ENCODE measurements at regions not wholly inside any gene's neighbourhood (a gene's known extent, or its start where the extent isn't known, plus 50 kb on each side); places are given as distances from the start of the nearest gene placed in this dataset.

GRCh38 chr9:84587153-84587552 is 82.4 kb upstream of the NTRK2 start:
- DNase-seq (ENCODE audit: low spot score) = no peak

DNA sequence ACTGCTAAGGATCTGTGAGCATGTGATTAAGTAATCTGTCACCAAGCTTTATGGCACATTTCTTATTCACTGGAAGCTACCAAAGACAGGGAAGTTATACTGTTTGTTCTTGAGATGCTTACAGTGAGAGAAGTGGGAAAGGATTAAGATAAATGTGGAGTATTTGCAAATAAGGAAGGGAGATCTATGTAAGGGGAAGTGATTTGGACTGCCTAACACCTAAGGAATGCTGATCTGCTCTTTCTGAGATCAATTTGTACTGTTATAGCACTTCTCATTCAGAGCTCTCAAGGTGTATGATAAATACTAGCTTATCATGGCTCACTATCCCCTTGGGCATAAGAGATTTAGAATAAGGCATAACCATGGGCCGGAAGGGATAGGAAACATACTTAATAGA is 80.0 kb upstream of the NTRK2 start:
- DNase-seq (ENCODE audit: low spot score) = no peak

- DNase-seq (ENCODE audit: low spot score) = no peak
Observed at GRCh38 chr9:84590706-84591105, 78.8 kb upstream of the NTRK2 start.

DNA sequence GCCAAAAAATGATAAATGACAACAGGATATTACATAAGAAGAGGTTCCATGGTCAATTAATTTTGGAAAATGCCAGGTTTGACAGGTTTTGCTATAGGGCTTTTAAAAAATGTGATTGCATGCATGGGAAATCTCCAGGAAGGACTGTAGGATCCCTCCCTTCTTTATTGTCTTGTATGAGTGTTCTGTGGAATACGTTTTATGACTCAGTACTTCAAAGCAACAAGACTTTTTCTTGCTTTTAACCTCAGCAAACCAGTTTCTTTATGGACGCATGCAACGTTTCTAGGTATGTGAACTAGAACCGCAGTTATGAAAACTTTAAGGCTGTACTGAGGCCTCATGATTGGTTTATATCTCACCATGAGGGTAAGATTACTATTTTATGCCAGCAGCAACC is 76.6 kb upstream of the NTRK2 start:
- DNase-seq (ENCODE audit: low spot score) = no peak

DNA sequence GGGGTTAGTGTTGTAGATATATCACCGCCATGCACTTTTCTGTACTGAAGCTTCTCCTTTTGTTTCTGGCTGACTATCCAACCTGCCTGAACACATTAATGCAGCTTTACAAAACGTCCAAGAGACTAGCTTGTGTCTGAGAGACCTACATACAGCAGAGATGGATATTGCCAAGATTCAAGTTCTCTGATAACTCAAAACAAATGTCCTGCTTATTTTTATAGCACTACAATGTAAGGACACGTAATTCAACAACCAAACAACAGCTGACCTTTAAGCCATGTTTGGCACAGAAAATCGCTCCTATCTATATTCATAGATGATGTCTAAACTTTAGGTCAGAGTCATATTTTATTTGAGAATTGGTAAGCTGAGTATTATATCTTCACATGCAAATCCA is 76.2 kb upstream of the NTRK2 start:
- no peak for DNase-seq (ENCODE audit: low spot score)

GRCh38 chr9:84597131-84597530 is 72.4 kb upstream of the NTRK2 start:
- no peak for DNase-seq (ENCODE audit: low spot score)

DNA sequence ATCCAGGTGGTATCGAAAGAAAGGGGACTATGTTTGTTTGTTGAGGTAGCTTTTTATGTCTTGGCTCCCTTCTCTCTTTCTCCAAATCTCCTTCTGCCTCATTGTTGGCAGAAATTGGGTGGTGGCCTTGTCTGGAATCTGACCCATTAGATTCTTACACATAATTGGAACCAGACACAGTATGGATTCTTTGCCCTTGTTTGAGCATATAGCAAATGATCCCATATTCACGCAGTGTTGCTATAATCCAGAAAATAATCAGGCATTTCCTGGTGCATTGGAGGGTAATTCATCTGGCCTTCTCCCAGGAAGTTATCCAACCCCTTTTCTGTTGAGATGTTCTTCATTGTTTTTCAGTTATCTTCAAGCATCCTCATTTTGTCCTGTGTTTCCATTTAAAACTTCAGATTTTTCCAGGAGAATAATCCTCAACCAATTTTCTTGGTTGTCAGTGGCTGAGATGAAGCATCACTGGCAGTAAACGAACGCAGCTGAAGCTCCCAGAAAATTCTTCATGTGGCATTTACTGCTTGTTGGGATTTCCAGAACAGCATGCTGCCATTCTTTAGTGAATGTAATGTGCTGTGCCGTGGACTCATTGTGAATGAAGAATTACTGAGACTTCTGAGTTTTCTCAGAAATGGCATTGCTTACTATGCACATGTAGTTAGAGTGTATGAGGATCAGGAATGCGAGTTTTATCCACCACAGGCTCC is 70.5 kb upstream of the NTRK2 start:
- no peak for DNase-seq (ENCODE audit: low spot score)

GRCh38 chr9:84600739-84601138 is 68.8 kb upstream of the NTRK2 start:
- no peak for DNase-seq (ENCODE audit: low spot score)

- DNase-seq (ENCODE audit: low spot score) = no peak
Observed at GRCh38 chr9:84604223-84604622, 65.3 kb upstream of the NTRK2 start.

DNA sequence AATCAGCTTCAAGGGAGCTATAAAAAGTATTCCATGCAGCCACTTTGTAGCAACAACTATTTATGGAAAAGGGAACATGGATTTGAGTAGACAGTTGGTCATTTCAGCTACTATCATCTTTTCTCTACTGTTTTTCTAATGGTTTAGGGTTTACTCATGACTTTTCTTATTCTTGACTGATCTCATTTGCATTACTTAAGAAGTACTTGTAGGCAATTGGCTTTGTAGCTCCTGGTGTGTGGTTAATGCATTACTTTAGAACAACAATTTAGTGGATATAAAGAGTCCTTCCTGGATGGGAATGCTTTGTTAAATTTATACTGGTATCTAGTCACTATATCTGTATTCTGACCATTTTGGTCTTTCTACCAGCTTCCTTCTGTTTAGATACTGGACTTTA is 59.8 kb upstream of the NTRK2 start:
- DNase-seq (ENCODE audit: low spot score) = no peak

DNA sequence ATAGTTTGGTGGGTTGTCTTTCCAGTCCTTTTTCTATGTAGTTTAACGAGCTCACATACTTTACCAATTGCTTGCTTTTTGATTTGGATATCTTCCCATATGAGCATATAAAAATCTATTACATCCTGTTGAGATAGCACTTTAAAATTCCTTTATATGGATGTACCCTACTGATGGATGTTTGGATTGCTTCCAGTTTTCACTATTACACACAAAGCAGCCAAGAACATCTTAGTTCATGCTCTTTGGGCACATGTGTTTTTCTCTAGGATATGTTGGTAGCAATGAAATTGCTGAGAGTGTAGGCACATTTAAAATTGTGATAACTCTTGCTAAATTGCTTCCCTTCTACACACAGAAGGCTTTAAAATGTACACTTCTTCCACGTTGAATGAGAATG is 56.1 kb upstream of the NTRK2 start:
- DNase-seq (ENCODE audit: low spot score) = no peak

- no peak for DNase-seq (ENCODE audit: low spot score)
Observed at GRCh38 chr9:84615544-84615943, 54.0 kb upstream of the NTRK2 start.

DNA sequence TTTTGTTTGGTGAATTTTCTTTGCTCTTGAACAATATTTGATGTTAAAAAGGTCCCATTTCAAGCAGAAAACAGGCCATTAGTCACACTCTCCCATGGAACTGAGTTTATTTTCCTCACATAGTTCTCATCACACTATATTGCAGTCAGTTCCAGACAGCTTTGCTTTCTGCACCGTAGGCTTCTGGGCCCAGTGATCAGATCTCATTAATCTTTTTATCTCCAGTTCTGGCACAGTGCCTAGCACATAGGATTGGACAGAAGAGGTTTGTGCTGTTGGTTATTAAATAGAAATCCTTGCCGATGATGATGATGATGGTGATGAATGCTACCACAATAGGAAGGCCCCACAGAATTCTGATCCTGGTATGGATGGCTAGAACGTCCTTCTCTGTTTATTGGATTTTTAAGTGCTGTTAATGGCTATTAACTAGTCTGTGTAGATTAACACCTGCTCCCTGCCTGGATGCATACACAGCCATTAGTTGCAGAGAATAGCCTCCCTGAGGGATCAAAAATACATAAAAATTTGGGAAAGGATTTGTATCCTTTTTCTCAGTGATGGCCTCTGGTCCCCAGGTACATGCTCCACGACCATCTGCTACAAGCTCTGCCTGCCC is 52.0 kb upstream of the NTRK2 start:
- no peak for DNase-seq (ENCODE audit: low spot score)

Data from activated CD4-positive, alpha-beta T cell treated with anti-CD3 and anti-CD28 coated beads, Interleukin-2, Interleukin-4, amounts not matched to agents 100 ng/mL and 50 ng/mL, durations not matched to agents 16 hours and 8 hours (primary cell).